Epithelial cell of esophagus (primary cell): ENCODE measurements at regions not wholly inside any gene's neighbourhood (a gene's known extent, or its start where the extent isn't known, plus 50 kb on each side); places are given as distances from the start of the nearest gene placed in this dataset.
A peak's percentile ranks its signal among the peaks of the same experiment; 100 is the strongest.

ENCODE experiments used
- DNase-seq: peaks from one replicate; pipeline ENCODE4 v3.0.0; 2010; ENCODE audit warnings: low read depth
- H3K4me3 ChIP-seq: 2 replicates; pipeline ENCODE4 v1.5.1; 2011; ENCODE audit warnings: mild to moderate bottlenecking, low read length, control low read depth
- CTCF ChIP-seq: IDR thresholded peaks from 2 replicates; pipeline ENCODE4 v1.5.1; 2011; ENCODE audit warnings: low read depth, mild to moderate bottlenecking, low read length, control low read depth, inconsistent platforms; ENCODE audit not compliant: insufficient read depth; ENCODE audit errors: missing control alignments

DNA sequence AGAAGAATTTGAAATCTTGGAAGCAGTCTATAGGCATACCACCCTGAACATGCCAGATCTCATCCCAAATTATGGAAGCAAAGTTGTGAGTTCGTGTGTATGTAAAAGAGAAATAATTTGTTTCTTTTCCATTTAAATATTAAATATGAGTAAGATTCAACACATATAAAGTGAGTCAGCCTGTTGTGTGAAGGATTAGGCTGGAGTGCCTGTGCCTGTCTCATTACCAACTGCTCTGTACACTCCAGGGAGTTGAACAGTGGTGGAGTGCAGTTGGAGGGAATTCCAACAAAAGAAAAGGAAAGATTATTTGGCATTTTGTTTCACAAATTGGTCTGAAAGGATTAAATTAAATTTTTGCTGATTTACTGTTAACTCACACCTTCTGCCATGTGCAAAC is 435.6 kb downstream of the FAT4 start:
- no peak for TF ChIP-seq CTCF
- H3K4me3 ChIP-seq: no peak overlapping the region
- DNase-seq: peak; percentile 51

DNA sequence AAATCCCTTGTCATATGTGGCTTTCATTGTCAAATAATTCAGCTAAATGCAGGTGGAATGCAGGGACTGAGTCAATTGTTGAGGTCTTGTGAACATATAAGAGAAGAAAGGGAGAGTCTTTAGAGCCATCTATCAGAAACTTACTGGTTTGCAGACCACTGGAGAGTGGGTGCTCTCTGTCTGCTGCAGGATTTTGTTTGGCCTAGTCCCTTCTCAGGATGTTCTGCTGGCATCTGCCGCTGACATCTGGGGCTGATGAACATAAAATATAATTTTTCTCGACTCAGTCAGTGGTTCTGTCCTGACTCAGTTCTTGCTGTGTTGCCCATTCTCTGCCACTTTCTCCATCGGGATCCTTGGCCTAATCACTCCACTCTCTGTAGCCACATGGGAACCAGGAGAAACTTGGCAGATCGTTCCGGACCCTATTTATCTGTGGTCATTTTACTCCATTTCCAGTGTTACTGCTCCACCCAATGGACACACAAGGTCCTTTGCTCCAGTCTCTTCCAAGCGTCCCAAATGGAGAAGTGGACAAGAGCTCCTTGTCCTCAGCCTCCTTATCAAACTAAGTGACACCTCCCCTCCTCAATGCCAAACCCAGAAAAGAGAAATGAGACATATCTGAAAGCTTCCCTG is 436.2 kb downstream of the FAT4 start:
- no peak for DNase-seq
- TF ChIP-seq CTCF: no peak
- no peak overlapping the region for H3K4me3 ChIP-seq

DNA sequence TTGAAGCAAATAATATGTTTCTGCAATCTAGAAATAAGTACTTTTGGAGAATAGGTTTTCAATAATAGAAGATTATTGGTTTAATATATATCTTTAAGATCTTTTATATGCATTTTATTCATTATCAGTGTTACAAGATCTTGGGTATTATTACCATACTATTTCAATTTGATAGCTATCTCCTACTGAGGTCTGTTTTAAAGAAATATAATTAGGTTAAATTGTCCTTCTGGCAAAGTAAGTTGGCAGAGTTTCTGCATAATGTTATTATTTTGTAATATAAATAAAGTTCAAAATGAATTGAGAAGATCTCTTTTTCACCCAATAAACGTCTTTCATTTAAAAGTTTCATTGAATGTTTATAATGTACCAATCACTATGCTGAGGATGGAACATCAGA is 443.7 kb downstream of the FAT4 start:
- H3K4me3 ChIP-seq: no peak overlapping the region
- no peak for DNase-seq
- TF ChIP-seq CTCF: no peak

GRCh38 chr4:125760201-125760819 is 445.6 kb downstream of the FAT4 start:
- DNase-seq: no peak
- no peak for TF ChIP-seq CTCF
- H3K4me3 ChIP-seq: no peak overlapping the region

- DNase-seq: no peak
- no peak for TF ChIP-seq CTCF
- no peak overlapping the region for H3K4me3 ChIP-seq
Observed at GRCh38 chr4:125760956-125761355, 446.2 kb downstream of the FAT4 start.

- DNase-seq: no peak
- no peak for TF ChIP-seq CTCF
- H3K4me3 ChIP-seq: no peak overlapping the region
Observed at GRCh38 chr4:125762537-125762936, 447.8 kb downstream of the FAT4 start.

DNA sequence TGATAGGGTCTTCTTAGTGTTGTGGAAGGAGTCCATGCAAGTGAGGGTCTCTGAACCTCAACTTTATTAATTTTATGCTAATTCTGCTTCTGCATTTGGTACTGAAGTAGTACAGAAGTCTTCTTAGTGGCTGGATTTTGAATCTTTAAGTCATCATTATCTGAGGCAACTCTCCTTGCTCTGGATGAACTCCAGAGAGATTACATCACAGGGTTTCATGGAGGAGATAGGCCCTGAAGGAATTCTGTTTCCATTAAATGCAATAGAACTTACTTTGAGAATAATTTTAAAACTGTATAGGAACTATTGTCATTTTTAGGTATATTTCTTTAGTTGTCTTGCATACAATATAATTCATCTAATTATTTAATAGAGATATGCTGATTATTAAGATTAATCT is 451.2 kb downstream of the FAT4 start:
- H3K4me3 ChIP-seq: no peak overlapping the region
- peak; percentile 33 for DNase-seq
- no peak for TF ChIP-seq CTCF
